Neuronal stem cell (in vitro differentiated cells): ENCODE measurements at regions not wholly inside any gene's neighbourhood (a gene's known extent, or its start where the extent isn't known, plus 50 kb on each side); places are given as distances from the start of the nearest gene placed in this dataset.

Source experiments
- DNase-seq: peaks from one replicate; pipeline ENCODE4 v3.0.0-alpha.2; 2013; ENCODE audit warnings: low spot score
- H2AFZ ChIP-seq: one replicate; pipeline ENCODE4 v1.6.1; 2013; ENCODE audit warnings: mild to moderate bottlenecking, low read length, inconsistent platforms
- H2AK5ac ChIP-seq: 2 replicates; pipeline ENCODE4 v1.6.1; 2013; ENCODE audit warnings: low read depth, mild to moderate bottlenecking, inconsistent platforms, low read length, moderate library complexity, mixed read lengths
- H2BK120ac ChIP-seq: 2 replicates; pipeline ENCODE4 v1.6.1; 2013; ENCODE audit warnings: low read depth, mild to moderate bottlenecking, inconsistent platforms, low read length, moderate library complexity, mixed read lengths
- H2BK12ac ChIP-seq: one replicate; pipeline ENCODE4 v1.6.1; 2013; ENCODE audit warnings: low read length, inconsistent platforms
- H2BK15ac ChIP-seq: 2 replicates; pipeline ENCODE4 v1.6.1; 2013; ENCODE audit warnings: mild to moderate bottlenecking, low read length, inconsistent platforms, mixed read lengths
- H2BK5ac ChIP-seq: one replicate; pipeline ENCODE4 v1.6.1; 2013; ENCODE audit warnings: inconsistent platforms, mild to moderate bottlenecking, low read length, moderate library complexity
- H3K14ac ChIP-seq: one replicate; pipeline ENCODE4 v1.6.1; 2013; ENCODE audit warnings: low read length, inconsistent platforms
- H3K18ac ChIP-seq: 2 replicates; pipeline ENCODE4 v1.6.1; 2013; ENCODE audit warnings: low read length, inconsistent platforms
- H3K23ac ChIP-seq: 2 replicates; pipeline ENCODE4 v1.6.1; 2013; ENCODE audit warnings: low read depth, mild to moderate bottlenecking, mixed read lengths, low read length, inconsistent platforms; ENCODE audit not compliant: poor library complexity
- H3K27ac ChIP-seq: replicated peaks from 3 replicates; pipeline ENCODE4 v1.5.1; 2013; ENCODE audit warnings: low read length, inconsistent platforms
- H3K27me3 ChIP-seq, 3 experiments: 2 replicates each; pipeline ENCODE4 v1.6.1; 2013; ENCODE audit warnings: low read length in 3 of 3, mild to moderate bottlenecking in 2 of 3, inconsistent platforms in 1 of 3, low read depth in 1 of 3, mixed read lengths in 1 of 3, moderate library complexity in 1 of 3; ENCODE audit not compliant: control insufficient read depth in 3 of 3, insufficient read depth in 3 of 3
- H3K36me3 ChIP-seq, 2 donors: replicated peaks in 1 of 2; 2 replicates each; pipeline ENCODE4 v1.6.1; 2013; ENCODE audit warnings: low read length in 2 of 2; ENCODE audit not compliant: control insufficient read depth in 2 of 2, insufficient read depth in 2 of 2
- H3K4ac ChIP-seq: 2 replicates; pipeline ENCODE4 v1.6.1; 2013; ENCODE audit warnings: inconsistent platforms, mild to moderate bottlenecking, low read length, moderate library complexity
- H3K4me1 ChIP-seq, 2 donors: 1 replicate in 1 of 2; 2 replicates in 1 of 2; pipeline ENCODE4 v1.6.1; 2013; ENCODE audit warnings: low read length in 2 of 2, low read depth in 1 of 2; ENCODE audit not compliant: control insufficient read depth in 2 of 2, insufficient read depth in 1 of 2
- H3K4me2 ChIP-seq: one replicate; pipeline ENCODE4 v1.6.1; 2013; ENCODE audit warnings: mild to moderate bottlenecking, low read length, inconsistent platforms; ENCODE audit not compliant: insufficient read depth, poor library complexity, severe bottlenecking
- H3K4me3 ChIP-seq, 2 donors: 2 replicates each; pipeline ENCODE4 v1.5.1; 2013; ENCODE audit warnings: low read length in 2 of 2, mild to moderate bottlenecking in 2 of 2, inconsistent platforms in 1 of 2, moderate library complexity in 1 of 2
- H3K79me1 ChIP-seq: one replicate; pipeline ENCODE4 v1.6.1; 2013; ENCODE audit warnings: low read depth, mild to moderate bottlenecking, inconsistent platforms, low read length, moderate library complexity
- H3K9ac ChIP-seq: one replicate; pipeline ENCODE4 v1.6.1; 2013; ENCODE audit warnings: mild to moderate bottlenecking, low read depth, low read length, inconsistent platforms; ENCODE audit not compliant: poor library complexity
- H3K9me3 ChIP-seq, 2 donors: replicated peaks in 1 of 2; 2 replicates each; pipeline versions ENCODE3 to v1.6.1; 2013; ENCODE audit warnings: low read length in 2 of 2, mild to moderate bottlenecking in 2 of 2, inconsistent platforms in 1 of 2, low read depth in 1 of 2, mixed read lengths in 1 of 2, moderate library complexity in 1 of 2; ENCODE audit not compliant: control insufficient read depth in 2 of 2, insufficient read depth in 1 of 2
- H4K8ac ChIP-seq: one replicate; pipeline ENCODE4 v1.6.1; 2013; ENCODE audit warnings: low read depth, mild to moderate bottlenecking, inconsistent platforms, low read length, moderate library complexity
- H4K91ac ChIP-seq: one replicate; pipeline ENCODE4 v1.6.1; 2013; ENCODE audit warnings: low read length, low read depth, mild to moderate bottlenecking, inconsistent platforms; ENCODE audit not compliant: poor library complexity
- WGBS, 2 donors: extraction: QIAGEN DNeasy Blood & Tissue Kit; methylation state at CpG; one replicate each; pipeline ENCODE4 v1.1.7; 2013; ENCODE audit warnings: missing lambda C conversion rate in 2 of 2, mixed read lengths in 1 of 2; ENCODE audit not compliant: insufficient read length in 2 of 2, insufficient replicate concordance in 1 of 2; ENCODE audit errors: extremely low coverage in 2 of 2; 5-methylcytosine and 5-hydroxymethylcytosine counted together

- no peak overlapping the region for H2AFZ ChIP-seq
- H2BK5ac ChIP-seq = no peak overlapping the region
- H3K4me3 ChIP-seq = no peak overlapping the region
- no peak overlapping the region for H2AK5ac ChIP-seq
- no peak overlapping the region for H2BK12ac ChIP-seq
- no peak overlapping the region for H2BK120ac ChIP-seq
- no peak overlapping the region for H3K9ac ChIP-seq
- H3K23ac ChIP-seq = no peak overlapping the region
- H3K4me2 ChIP-seq = no peak overlapping the region
- H3K4ac ChIP-seq = no peak overlapping the region
- H3K9me3 ChIP-seq = no peaks in the 10 kb centered on the region
- no peak overlapping the region for H3K18ac ChIP-seq
- H2BK15ac ChIP-seq = no peak overlapping the region
- WGBS, 2 donors = no CpG with 5 or more reads among the region's 6 CpGs
- H3K14ac ChIP-seq = no peak overlapping the region
- peaks cover 0 to 2% (median 0%) of the 10 kb centered on the region in 3 experiments for H3K27me3 ChIP-seq
- H3K4me1 ChIP-seq = peaks cover 0 to 7% of the 10 kb centered on the region in 2 donors
- no peaks in the 10 kb centered on the region for H3K79me1 ChIP-seq
- no peak overlapping the region for H4K8ac ChIP-seq
- H3K36me3 ChIP-seq = no peaks in the 10 kb centered on the region
- H3K27ac ChIP-seq = no peak overlapping the region
- H4K91ac ChIP-seq = no peak overlapping the region
- DNase-seq = no peak
Observed at GRCh38 chr1:30356839-30357238, 366.5 kb downstream of the MATN1 start.

- H3K27ac ChIP-seq = no peak overlapping the region
- H3K4me3 ChIP-seq = no peak overlapping the region
- no peak overlapping the region for H3K23ac ChIP-seq
- H3K9me3 ChIP-seq = no peaks in the 10 kb centered on the region
- H3K4me1 ChIP-seq = peaks cover 0 to 7% of the 10 kb centered on the region in 2 donors
- H3K4me2 ChIP-seq = no peak overlapping the region
- H2BK120ac ChIP-seq = no peak overlapping the region
- H3K4ac ChIP-seq = no peak overlapping the region
- H3K14ac ChIP-seq = no peak overlapping the region
- H3K9ac ChIP-seq = no peak overlapping the region
- no peak overlapping the region for H2AFZ ChIP-seq
- no peak overlapping the region for H4K91ac ChIP-seq
- no peak for DNase-seq
- H3K27me3 ChIP-seq = no peaks in the 10 kb centered on the region
- no CpG with 5 or more reads among the region's 1 CpG for WGBS, 2 donors
- H3K79me1 ChIP-seq = no peaks in the 10 kb centered on the region
- no peak overlapping the region for H2BK15ac ChIP-seq
- no peak overlapping the region for H4K8ac ChIP-seq
- H2BK5ac ChIP-seq = no peak overlapping the region
- no peaks in the 10 kb centered on the region for H3K36me3 ChIP-seq
- no peak overlapping the region for H3K18ac ChIP-seq
- H2BK12ac ChIP-seq = no peak overlapping the region
- no peak overlapping the region for H2AK5ac ChIP-seq
Observed at GRCh38 chr1:30354410-30354809, 369.0 kb downstream of the MATN1 start.

- Histone ChIP-seq H2AFZ (no peak overlapping the region), H3K27ac (no peak overlapping the region), H3K79me1 (no peaks in the 10 kb centered on the region), H3K27me3 (no peaks in the 10 kb centered on the region), H3K4me3 (no peak overlapping the region), H3K18ac (no peak overlapping the region), H3K4me2 (no peak overlapping the region), H4K8ac (no peak overlapping the region), H3K36me3 (no peaks in the 10 kb centered on the region), H3K14ac (no peak overlapping the region), H2BK12ac (no peak overlapping the region), H2BK120ac (no peak overlapping the region), H3K4me1 (peaks cover 0 to 7% of the 10 kb centered on the region in 2 donors), H2AK5ac (no peak overlapping the region), H3K23ac (no peak overlapping the region), H3K9me3 (no peaks in the 10 kb centered on the region), H3K4ac (no peak overlapping the region), H3K9ac (no peak overlapping the region), H4K91ac (no peak overlapping the region), H2BK15ac (no peak overlapping the region), H2BK5ac (no peak overlapping the region)
- DNase-seq = no peak
Observed at GRCh38 chr1:30353637-30354036, 369.7 kb downstream of the MATN1 start.

GRCh38 chr1:30348147-30348546 lies 375.2 kb downstream of the MATN1 start:
- H3K9ac ChIP-seq = no peak overlapping the region

More at GRCh38 chr1:30348147-30348546, 375.2 kb downstream of the MATN1 start:
- Histone ChIP-seq H2BK12ac (no peak overlapping the region), H2BK15ac (no peak overlapping the region), H3K4me1 (no peaks in the 10 kb centered on the region), H4K8ac (no peak overlapping the region), H3K18ac (no peak overlapping the region), H2BK5ac (no peak overlapping the region), H2AFZ (no peak overlapping the region), H3K36me3 (no peaks in the 10 kb centered on the region), H3K4me2 (no peak overlapping the region), H4K91ac (no peak overlapping the region), H2AK5ac (no peak overlapping the region), H3K79me1 (no peaks in the 10 kb centered on the region), H2BK120ac (no peak overlapping the region), H3K4me3 (no peak overlapping the region), H3K4ac (no peak overlapping the region), H3K27me3 (peaks cover 0 to 4% (median 0%) of the 10 kb centered on the region in 3 experiments), H3K23ac (no peak overlapping the region), H3K9me3 (no peaks in the 10 kb centered on the region), H3K27ac (no peak overlapping the region), H3K14ac (no peak overlapping the region)
- WGBS, 2 donors = no CpG with 5 or more reads among the region's 2 CpGs
- no peak for DNase-seq
